ES-I3 (cell line): ENCODE measurements at regions not wholly inside any gene's neighbourhood (a gene's known extent, or its start where the extent isn't known, plus 50 kb on each side); places are given as distances from the start of the nearest gene placed in this dataset.

ENCODE experiments used
- H3K36me3 ChIP-seq: 2 replicates; pipeline ENCODE4 v1.6.1; 2013; ENCODE audit warnings: mild to moderate bottlenecking, low read length, control low read depth, moderate library complexity; ENCODE audit not compliant: insufficient read depth
- H3K4me1 ChIP-seq: 2 replicates; pipeline ENCODE4 v1.6.1; 2013; ENCODE audit warnings: mild to moderate bottlenecking, control low read depth, low read length; ENCODE audit not compliant: insufficient read depth
- H3K9ac ChIP-seq: 2 replicates; pipeline ENCODE4 v1.6.1; 2013; ENCODE audit warnings: low read depth, mild to moderate bottlenecking, low read length, moderate library complexity
- H3K9me3 ChIP-seq: 2 replicates; pipeline ENCODE4 v1.6.1; 2013; ENCODE audit warnings: mild to moderate bottlenecking, low read length, moderate library complexity; ENCODE audit not compliant: control insufficient read depth, insufficient read depth

DNA sequence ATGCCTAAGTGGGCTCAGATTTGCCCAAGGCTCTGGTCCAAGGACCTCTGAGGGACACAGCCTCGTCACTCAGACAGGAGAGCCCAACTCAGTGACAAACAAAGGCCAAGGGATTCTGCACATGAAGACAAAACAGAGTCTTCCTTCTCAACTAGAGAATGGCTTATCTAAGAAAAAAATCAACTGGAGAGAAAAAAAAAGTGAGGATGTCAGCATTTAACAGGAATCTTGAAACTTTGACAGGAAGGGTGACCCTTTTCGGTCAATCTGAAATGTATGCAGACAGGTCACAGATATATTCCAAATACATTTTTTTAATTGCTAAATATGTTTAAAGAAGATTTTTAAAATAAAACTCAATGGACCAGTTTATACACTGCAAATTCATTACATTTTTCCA lies 154.5 kb downstream of the ETS2 start:
- Histone ChIP-seq H3K4me1 (no peaks in the 10 kb centered on the region), H3K9me3 (no peaks in the 10 kb centered on the region), H3K9ac (no peak overlapping the region), H3K36me3 (no peaks in the 10 kb centered on the region)

DNA sequence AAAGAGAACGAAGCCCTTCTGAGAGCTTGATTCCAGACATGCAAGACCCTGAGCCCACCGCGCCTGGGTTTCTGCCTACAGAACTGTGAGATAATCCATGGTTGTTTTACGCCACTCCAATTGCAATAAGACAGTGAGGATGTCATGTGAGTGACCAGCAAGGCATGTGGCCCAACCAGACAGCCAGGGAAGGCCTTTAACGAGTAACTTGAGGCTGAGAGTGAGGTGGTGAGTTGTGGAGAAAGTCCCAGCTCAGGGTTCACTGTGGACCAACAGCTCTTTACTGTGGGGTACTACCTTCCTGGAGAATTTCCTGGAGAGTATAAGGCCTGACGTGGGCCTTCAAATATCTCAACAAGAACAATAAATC lies 153.9 kb downstream of the ETS2 start:
- H3K36me3 ChIP-seq: no peaks in the 10 kb centered on the region
- no peaks in the 10 kb centered on the region for H3K4me1 ChIP-seq
- H3K9me3 ChIP-seq: no peaks in the 10 kb centered on the region
- no peak overlapping the region for H3K9ac ChIP-seq

DNA sequence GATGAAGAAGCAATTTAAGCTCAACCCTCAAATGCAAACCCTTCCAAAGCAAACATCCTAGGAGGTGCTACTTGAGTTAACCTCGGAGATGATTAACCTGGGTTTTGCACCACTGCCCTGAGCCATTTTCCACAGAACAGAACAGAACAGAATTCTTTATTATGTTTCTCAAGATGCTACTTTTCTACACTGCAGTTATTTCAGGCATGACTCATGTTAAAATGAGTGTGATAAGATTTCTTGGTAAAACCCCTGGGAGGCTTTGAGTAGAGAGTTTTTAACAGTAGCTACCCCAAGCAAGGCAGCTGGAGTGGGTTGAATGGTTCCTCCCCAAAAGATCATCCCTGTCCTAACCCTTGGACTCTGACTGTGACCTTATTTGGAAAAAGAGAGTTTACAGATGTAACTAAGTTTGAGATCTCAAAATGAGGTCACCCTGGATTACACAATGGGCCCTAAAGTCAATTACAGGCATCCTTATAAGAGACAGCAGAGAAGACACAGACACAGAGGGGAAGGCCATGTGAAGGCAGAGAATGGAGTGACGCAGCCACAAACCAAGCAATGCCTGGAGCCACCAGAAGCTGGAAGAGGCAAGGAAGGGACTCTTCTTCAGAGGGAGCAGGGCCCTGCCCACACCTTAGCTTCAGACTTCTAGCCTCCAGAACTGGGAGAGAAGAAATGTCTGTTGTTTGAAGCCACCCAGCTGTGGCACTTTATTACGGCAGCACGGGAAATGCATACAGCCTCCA lies 153.4 kb downstream of the ETS2 start:
- H3K9ac ChIP-seq: no peak overlapping the region
- no peaks in the 10 kb centered on the region for H3K36me3 ChIP-seq
- H3K9me3 ChIP-seq: no peaks in the 10 kb centered on the region
- H3K4me1 ChIP-seq: no peaks in the 10 kb centered on the region

DNA sequence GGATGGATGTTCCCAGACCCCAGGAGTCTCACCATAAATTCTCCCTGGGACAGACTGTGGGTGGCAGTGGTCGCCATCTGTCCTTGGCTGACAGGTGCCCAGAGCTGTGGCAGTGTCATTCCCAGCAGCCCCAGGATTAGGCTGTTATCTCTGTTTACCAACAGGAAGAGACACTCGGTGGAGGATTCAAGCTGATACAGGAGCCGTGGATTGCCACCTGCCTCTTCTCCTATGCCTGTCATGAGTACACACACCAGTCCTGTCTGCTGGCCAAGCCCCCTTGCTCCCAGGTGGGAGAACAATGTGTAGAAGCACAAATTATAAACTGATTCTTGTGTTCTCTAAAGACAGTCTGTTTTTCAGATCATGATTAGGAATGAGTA lies 152.6 kb downstream of the ETS2 start:
- Histone ChIP-seq H3K4me1 (no peaks in the 10 kb centered on the region), H3K9me3 (no peaks in the 10 kb centered on the region), H3K9ac (no peak overlapping the region), H3K36me3 (no peaks in the 10 kb centered on the region)

DNA sequence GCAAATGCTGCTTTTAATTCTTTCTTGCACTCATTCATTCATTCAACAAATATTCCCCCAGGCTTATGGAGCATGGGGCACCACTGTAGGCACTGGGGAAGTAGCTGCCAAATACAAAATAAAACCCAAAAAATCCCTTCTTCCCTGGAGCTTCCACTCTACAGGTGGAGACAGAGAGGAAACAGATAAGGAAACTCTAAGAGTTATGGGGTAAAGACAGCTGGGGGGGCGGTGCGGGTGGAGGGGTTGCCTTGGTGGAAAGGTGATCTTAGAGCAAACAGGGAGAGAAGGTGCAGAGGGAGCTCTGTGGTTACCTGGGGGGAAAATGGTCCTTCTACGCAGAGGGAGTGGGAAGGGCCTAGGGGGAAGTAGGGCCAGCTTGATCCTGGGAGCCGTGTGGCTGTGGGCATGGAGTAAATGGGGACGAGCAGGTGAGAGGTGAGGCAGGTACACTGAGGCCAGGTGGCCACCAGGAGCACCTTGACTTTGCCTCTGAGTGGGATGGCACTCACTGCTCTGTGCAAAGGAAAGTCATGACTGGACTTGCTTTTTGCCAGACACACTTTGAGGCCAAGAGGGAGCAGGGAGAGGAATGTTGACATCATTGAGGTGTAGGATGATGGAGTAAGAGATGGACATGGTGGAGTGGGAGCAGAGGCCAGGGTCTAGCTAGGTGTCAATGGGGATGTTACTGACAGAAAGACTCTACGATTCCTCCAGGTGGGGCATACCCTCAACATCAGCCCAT lies 152.0 kb downstream of the ETS2 start:
- Histone ChIP-seq H3K4me1 (no peaks in the 10 kb centered on the region), H3K9me3 (no peaks in the 10 kb centered on the region), H3K9ac (no peak overlapping the region), H3K36me3 (no peaks in the 10 kb centered on the region)

DNA sequence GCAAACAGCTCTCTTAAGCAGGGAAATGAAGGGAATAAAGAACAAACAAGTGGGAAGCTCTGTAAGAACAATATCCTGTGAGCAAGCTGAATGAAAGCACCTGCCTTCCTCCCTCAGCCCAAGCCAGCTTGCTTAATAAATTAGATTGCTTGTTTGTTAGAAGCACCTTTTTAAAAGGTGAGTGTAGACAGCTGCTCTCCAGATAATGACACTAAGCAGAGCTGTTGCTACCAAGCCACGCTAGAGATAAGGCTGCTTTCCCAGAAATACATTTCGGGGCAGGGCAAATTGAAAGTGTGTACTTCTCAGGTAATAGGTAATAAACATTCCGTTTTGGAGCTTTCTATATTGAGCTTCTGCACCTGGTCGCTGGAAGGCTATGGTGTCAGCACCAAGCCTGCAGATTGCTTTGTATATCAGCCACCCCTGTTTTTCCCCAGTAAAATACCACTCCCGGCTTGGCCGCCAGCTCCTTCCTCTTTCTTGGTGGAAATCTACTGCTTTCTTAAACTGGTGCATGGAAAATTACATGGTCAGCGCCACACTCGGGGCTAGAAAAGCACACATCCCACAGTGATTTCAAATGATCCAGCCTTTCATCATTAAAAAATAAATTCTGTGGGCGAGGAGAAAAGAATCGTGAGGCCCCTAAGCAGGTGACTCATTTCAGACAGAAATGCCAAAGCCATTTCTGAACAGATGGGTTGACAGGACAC lies 151.3 kb downstream of the ETS2 start:
- H3K9ac ChIP-seq: no peak overlapping the region
- no peaks in the 10 kb centered on the region for H3K4me1 ChIP-seq
- no peaks in the 10 kb centered on the region for H3K36me3 ChIP-seq
- H3K9me3 ChIP-seq: no peaks in the 10 kb centered on the region

DNA sequence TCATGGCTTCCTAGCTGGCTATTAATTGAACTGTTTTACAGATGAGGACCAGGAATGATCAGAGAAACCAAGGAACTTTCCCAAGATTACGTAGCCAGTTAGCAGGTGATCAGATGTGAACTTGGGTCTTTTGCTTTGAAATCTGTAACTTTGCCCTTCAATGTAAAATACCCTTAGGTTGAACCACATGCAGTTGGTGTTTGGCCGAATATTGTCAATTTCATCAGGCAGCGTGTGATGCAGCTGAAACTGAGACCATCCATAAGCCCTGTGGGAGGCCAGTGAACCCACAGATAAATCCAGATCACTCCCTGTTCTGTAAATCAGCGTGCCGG lies 150.8 kb downstream of the ETS2 start:
- H3K9ac ChIP-seq: no peak overlapping the region
- H3K36me3 ChIP-seq: no peaks in the 10 kb centered on the region
- H3K9me3 ChIP-seq: no peaks in the 10 kb centered on the region
- H3K4me1 ChIP-seq: no peaks in the 10 kb centered on the region

DNA sequence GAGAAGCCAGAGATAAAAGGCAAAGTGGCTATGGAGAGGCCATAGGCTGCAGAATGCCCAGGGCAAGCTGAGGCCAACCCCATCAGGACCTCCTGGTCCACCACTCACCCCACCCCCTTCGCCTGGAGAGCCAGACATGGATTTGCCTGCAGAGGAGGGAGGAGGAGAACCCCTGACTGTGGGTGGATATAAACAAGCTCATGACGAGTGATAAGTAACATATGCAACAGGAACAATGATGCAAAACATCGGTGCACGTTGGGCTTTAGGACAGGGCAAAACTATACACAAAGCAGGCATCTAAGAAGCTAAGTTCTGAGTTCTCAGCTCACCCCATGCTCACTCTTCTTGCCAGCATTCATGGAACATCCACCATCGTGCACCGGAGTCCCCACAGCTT lies 150.3 kb downstream of the ETS2 start:
- Histone ChIP-seq H3K36me3 (no peaks in the 10 kb centered on the region), H3K9me3 (no peaks in the 10 kb centered on the region), H3K4me1 (no peaks in the 10 kb centered on the region), H3K9ac (no peak overlapping the region)

DNA sequence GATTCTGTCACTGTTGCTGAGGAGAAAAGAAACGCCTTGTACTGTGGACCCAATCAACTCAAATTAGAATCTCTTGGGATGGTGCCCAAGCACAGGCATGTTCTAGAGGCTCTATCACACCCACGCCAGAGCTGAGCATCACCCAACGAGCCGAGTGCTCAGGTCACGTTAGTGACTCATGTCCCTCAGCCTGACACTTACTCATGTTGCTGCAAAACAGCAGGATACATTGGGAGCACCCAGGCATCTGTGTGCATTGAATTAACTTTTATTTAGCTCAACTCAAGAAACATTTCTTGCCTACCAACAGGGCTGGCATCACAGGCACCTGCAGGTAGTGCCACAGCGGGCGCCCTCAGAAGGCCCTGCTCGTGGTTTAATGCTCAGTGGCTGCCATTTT lies 149.8 kb downstream of the ETS2 start:
- H3K36me3 ChIP-seq: no peaks in the 10 kb centered on the region
- no peaks in the 10 kb centered on the region for H3K4me1 ChIP-seq

DNA sequence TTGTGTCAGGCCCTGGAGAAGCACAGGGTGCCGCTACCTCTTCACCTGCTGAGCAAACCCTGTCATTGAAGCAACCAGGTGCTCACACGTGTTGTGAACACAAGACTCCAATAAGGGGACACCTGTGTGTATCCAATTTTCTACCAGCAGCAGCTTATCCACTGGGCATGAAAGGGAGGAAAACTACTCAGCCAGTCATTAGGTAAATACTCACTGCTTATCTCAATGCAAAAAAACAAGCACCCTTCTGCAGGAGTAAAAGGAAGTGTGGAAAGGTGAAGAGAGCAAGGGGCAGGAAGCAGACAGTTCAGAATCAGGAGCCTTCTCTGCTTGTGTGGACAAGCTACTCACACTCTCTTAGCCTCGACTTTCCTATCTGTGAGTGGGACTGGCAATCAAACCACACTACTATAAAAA lies 148.9 kb downstream of the ETS2 start:
- no peaks in the 10 kb centered on the region for H3K4me1 ChIP-seq
- no peak overlapping the region for H3K9ac ChIP-seq
- no peaks in the 10 kb centered on the region for H3K9me3 ChIP-seq
- H3K36me3 ChIP-seq: no peaks in the 10 kb centered on the region

More for the DNA sequence above, 149.8 kb downstream of the ETS2 start:
- Histone ChIP-seq H3K9me3 (no peaks in the 10 kb centered on the region), H3K9ac (no peak overlapping the region)

DNA sequence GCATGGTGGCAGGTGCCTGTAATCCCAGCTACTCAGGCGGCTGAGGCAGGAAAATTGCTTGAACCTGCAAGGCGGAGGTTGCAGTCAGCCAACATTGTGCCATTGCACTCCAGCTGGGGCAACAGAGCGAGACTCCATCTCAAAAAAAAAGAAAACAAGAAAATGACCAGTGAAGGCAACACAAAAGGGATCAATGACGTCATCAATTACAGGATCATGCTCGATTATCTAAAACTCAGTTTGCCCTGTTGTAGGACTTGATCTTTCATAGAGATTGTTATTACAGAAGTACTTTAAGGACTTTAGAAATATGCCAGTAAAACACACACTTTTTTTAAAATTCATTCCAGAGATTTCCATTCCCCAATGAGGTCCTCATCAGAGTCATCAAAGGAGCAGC lies 147.8 kb downstream of the ETS2 start:
- H3K9me3 ChIP-seq: no peaks in the 10 kb centered on the region
- no peaks in the 10 kb centered on the region for H3K36me3 ChIP-seq
- no peak overlapping the region for H3K9ac ChIP-seq
- H3K4me1 ChIP-seq: no peaks in the 10 kb centered on the region

DNA sequence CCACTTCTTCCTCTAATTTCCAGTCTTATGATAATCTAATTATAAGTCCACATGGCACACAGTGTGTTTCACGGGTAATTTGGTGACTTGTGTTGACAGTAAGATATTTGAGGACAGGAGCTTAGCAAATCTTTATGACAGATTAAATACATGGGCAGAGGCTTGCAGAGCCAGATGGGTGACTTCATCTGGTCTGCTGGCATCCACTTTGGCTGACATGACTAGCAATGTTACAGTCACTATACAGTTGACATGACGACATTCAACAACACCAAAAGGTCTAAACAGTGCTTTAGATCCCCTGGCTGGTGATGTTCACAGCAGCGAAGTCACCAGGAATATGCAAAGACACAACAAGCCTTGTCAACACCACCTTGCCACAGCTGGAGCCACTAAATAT lies 147.2 kb downstream of the ETS2 start:
- no peak overlapping the region for H3K9ac ChIP-seq
- no peaks in the 10 kb centered on the region; the same call in 1 of the 2 replicates for H3K36me3 ChIP-seq
- no peaks in the 10 kb centered on the region for H3K9me3 ChIP-seq
- no peaks in the 10 kb centered on the region for H3K4me1 ChIP-seq

DNA sequence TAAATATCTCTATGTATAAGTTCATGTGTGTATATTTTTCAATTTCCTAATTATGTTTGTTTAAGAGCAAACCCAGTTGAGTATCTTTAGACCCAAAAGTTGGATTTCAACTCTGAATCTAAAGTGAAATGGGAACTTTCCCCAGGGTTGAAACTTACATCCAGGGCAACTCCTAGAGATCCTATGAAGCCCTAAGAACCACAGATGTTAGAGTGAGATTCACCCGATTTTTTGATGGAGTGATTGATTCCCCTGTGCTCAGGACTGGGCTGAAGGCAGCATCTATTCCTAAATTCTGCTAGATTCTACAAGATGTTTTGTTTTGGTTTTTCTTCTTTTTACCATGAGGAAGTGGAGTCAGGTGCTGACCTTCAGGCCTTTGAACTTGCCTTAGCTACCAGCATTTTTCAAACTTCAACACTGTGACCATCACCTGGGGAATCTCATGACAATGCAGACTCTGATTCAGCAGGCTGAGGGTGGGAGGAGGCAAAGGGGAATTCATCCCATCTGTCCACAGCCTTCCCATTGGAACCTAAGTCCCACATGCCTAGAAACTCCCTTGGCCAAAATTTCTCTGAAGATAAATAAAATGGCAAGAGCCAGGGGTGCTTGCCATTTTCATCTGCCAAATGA lies 145.5 kb downstream of the ETS2 start:
- Histone ChIP-seq H3K9ac (no peak overlapping the region), H3K36me3 (no peaks in the 10 kb centered on the region; the same call in 1 of the 2 replicates), H3K9me3 (no peaks in the 10 kb centered on the region), H3K4me1 (no peaks in the 10 kb centered on the region; the same call in 1 of the 2 replicates)

DNA sequence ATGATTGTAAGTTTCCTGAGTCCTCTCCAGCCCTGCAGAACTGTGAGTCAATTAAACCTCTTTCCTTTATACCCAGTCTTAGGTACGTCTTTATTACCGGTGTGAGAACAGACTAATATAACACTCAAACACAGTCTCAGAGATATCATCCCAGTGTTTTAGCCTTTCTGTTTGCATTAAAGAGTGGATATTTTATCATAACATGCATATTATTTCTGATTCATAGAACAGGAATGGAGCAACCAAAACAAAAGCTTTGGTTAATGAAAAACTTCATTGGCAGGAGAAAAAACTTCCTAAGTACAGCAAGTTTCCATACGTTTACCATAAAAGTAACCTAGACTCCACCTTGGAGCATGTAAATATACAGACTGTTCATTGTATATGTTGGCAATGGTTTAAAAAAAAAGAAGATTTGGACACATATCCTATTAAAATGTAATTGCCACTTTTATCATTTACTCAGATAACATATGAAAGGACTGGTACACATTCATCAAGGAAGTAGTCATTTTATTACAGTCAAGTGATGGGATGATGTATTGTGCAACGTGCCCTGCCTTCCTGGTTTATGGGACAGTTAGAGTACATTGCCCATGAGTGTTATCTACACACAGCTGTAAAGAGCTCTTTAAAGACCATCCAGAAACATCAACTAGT lies 144.8 kb downstream of the ETS2 start:
- H3K9me3 ChIP-seq: no peaks in the 10 kb centered on the region
- peaks cover 2% of the 10 kb centered on the region; the same call in 1 of the 2 replicates for H3K4me1 ChIP-seq
- no peak overlapping the region for H3K9ac ChIP-seq
- no peaks in the 10 kb centered on the region; the same call in 1 of the 2 replicates for H3K36me3 ChIP-seq
